Keratinocyte (primary cell): ENCODE measurements at regions not wholly inside any gene's neighbourhood (a gene's known extent, or its start where the extent isn't known, plus 50 kb on each side); places are given as distances from the start of the nearest gene placed in this dataset.
"Not testable (repeated sequence)": the region's sequence is repeated elsewhere in the genome, so short reads cannot be mapped to it uniquely, and the experiment has no call there.

Source experiments
- DNase-seq: peaks from one replicate; pipeline ENCODE4 v3.0.0-alpha.2; 2011; ENCODE audit warnings: low read depth, missing footprints, low spot score
- FAIRE-seq: peaks from 2 replicates; lab custom pipeline; 2011; peaks lifted over from hg19 to GRCh38; lab: Jason Lieb, UNC
- H2AFZ ChIP-seq: 2 replicates; pipeline ENCODE4 v1.6.0; 2012; ENCODE audit warnings: low read length, control low read depth, inconsistent platforms; ENCODE audit not compliant: control insufficient read depth
- H3K27ac ChIP-seq: 2 replicates; pipeline ENCODE4 v1.5.1; 2011; ENCODE audit warnings: low read length; ENCODE audit not compliant: control insufficient read depth, insufficient read depth
- H3K27me3 ChIP-seq: 3 replicates; pipeline ENCODE4 v1.6.0; 2011; ENCODE audit warnings: low read length; ENCODE audit not compliant: control insufficient read depth, insufficient read depth; ENCODE audit errors: extremely low read depth
- H3K36me3 ChIP-seq, 2 experiments: 2 replicates in 1 of 2; 3 replicates in 1 of 2; pipeline ENCODE4 v1.5.1; 2011; ENCODE audit warnings: low read length in 2 of 2, mild to moderate bottlenecking in 1 of 2; ENCODE audit not compliant: control insufficient read depth in 2 of 2, insufficient read depth in 2 of 2; ENCODE audit errors: extremely low read depth in 1 of 2
- H3K4me1 ChIP-seq: 3 replicates; pipeline ENCODE4 v1.5.1; 2011; ENCODE audit warnings: low read length; ENCODE audit not compliant: control insufficient read depth, insufficient read depth; ENCODE audit errors: extremely low read depth
- H3K4me2 ChIP-seq: 3 replicates; pipeline ENCODE4 v1.6.0; 2011; ENCODE audit warnings: low read depth, low read length; ENCODE audit not compliant: control insufficient read depth, insufficient read depth; ENCODE audit errors: extremely low read depth
- H3K4me3 ChIP-seq, 3 experiments: fragments of 200-600 bp in 1 of 3; sonication (generic) in 1 of 3; 2 replicates in 2 of 3; 3 replicates in 1 of 3; pipeline ENCODE4 v1.5.1; 2011 to 2016; ENCODE audit warnings: low read length in 3 of 3, mild to moderate bottlenecking in 3 of 3, control low read depth in 2 of 3, inconsistent platforms in 1 of 3, low read depth in 1 of 3, mixed read lengths in 1 of 3, mixed run types in 1 of 3, moderate library complexity in 1 of 3; ENCODE audit not compliant: control insufficient read depth in 2 of 3, insufficient read depth in 2 of 3; ENCODE audit errors: extremely low read depth in 1 of 3
- H3K79me2 ChIP-seq: 2 replicates; pipeline ENCODE4 v1.6.0; 2012; ENCODE audit warnings: low read length; ENCODE audit not compliant: control insufficient read depth, insufficient read depth
- H3K9ac ChIP-seq: 3 replicates; pipeline ENCODE4 v1.6.0; 2011; ENCODE audit warnings: low read length; ENCODE audit not compliant: control insufficient read depth, insufficient read depth; ENCODE audit errors: extremely low read depth
- H3K9me1 ChIP-seq: 3 replicates; pipeline ENCODE4 v1.6.0; 2011; ENCODE audit warnings: low read length; ENCODE audit not compliant: control insufficient read depth, insufficient read depth; ENCODE audit errors: extremely low read depth
- H3K9me3 ChIP-seq: 2 replicates; pipeline ENCODE4 v1.5.1; 2012; ENCODE audit warnings: low read depth, low read length; ENCODE audit not compliant: control insufficient read depth
- H4K20me1 ChIP-seq: 3 replicates; pipeline ENCODE4 v1.6.0; 2011; ENCODE audit warnings: low read length; ENCODE audit not compliant: control insufficient read depth, insufficient read depth; ENCODE audit errors: extremely low read depth
- EZH2 ChIP-seq: IDR thresholded peaks from one replicate; pipeline ENCODE4 v1.6.1; 2012; ENCODE audit warnings: inconsistent platforms, mild to moderate bottlenecking, low read length, moderate library complexity
- dilution Hi-C: fragments of 300-500 bp; cut with MboI; formaldehyde crosslinking; loops from one replicate; pipeline ENCODE4 v1.7.0; 2020; ENCODE audit warnings: low sequenced_read_pairs; ENCODE audit not compliant: extremely low pct_ligation_motif_present
- TF ChIP-seq, protein P1 (sequence below), 3 experiments: IDR thresholded peaks in 1 of 3; conservative IDR thresholded peaks in 1 of 3; optimal IDR thresholded peaks in 1 of 3; 2 replicates in 2 of 3; 3 replicates in 1 of 3; pipeline versions ENCODE3 to v1.5.1; 2011; ENCODE audit warnings: low read length in 3 of 3, mild to moderate bottlenecking in 3 of 3, moderate library complexity in 2 of 3, control low read depth in 1 of 3, inconsistent platforms in 1 of 3; ENCODE audit not compliant: insufficient read depth in 2 of 3; ENCODE audit errors: extremely low read depth in 1 of 3

GRCh38 chr10:108323274-108323798, 1158.8 kb upstream of the SORCS1 start:
- H3K36me3 ChIP-seq = no peaks in the 10 kb centered on the region
- DNase-seq = no peak
- H3K9ac ChIP-seq = no peak overlapping the region
- H3K4me2 ChIP-seq = no peak overlapping the region
- dilution Hi-C loops = no loop called here
- no peaks in the 10 kb centered on the region for H3K27me3 ChIP-seq
- no peaks in the 10 kb centered on the region for H3K9me3 ChIP-seq
- H4K20me1 ChIP-seq = no peaks in the 10 kb centered on the region
- H3K9me1 ChIP-seq = no peaks in the 10 kb centered on the region
- no peak for FAIRE-seq
- no peaks in the 10 kb centered on the region for H3K79me2 ChIP-seq
- TF ChIP-seq, protein P1, sequence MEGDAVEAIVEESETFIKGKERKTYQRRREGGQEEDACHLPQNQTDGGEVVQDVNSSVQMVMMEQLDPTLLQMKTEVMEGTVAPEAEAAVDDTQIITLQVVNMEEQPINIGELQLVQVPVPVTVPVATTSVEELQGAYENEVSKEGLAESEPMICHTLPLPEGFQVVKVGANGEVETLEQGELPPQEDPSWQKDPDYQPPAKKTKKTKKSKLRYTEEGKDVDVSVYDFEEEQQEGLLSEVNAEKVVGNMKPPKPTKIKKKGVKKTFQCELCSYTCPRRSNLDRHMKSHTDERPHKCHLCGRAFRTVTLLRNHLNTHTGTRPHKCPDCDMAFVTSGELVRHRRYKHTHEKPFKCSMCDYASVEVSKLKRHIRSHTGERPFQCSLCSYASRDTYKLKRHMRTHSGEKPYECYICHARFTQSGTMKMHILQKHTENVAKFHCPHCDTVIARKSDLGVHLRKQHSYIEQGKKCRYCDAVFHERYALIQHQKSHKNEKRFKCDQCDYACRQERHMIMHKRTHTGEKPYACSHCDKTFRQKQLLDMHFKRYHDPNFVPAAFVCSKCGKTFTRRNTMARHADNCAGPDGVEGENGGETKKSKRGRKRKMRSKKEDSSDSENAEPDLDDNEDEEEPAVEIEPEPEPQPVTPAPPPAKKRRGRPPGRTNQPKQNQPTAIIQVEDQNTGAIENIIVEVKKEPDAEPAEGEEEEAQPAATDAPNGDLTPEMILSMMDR (optimal IDR thresholded peaks at IDR 0.05 in 1 of 3, IDR thresholded peaks at IDR 0.05 in 1 of 3, conservative IDR thresholded peaks at IDR 0.05 in 1 of 3; ENCODE audit: extremely low read depth in 1 of 3, insufficient read depth in 2 of 3, low read length in 3 of 3) = no peak
- TF ChIP-seq EZH2 = no peak
- H3K4me3 ChIP-seq = no peak overlapping the region
- H3K4me1 ChIP-seq = no peaks in the 10 kb centered on the region
- no peak overlapping the region for H2AFZ ChIP-seq
- no peak overlapping the region for H3K27ac ChIP-seq

DNA sequence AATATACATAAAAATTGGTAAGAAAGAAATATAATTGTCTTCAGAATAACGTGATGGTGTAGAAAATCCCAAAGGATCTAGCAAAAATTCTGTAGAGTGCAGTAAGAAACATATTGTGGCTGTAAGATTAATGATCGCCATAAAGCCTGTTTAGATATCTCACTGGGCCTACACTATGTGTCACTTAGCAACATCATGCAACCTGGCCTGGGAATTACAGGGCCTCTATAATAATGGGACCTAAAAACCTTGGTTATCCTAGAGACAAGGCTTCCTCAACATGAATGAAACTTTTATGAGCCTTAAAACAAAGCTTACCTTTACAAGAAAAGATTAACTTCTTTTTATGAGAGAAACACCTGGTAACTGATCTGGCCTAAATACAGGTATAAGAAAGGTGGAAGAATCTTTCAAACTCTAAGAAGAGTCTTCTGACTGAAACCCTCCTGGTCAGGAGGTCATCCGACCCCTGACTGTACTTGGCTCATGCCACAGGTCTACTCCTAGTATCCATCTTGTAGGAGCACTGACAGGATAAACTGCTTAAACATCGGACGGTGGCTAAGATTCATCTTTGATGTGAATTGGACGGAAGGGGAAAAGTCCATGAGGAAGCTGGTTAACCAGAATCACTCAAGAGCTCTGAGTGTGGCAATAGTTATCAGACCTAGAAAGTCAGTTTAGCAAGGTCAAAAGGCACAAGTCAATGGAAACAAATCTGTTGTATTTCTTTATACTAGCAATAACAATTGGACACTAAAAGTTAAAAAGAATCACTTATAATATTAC, 1155.1 kb upstream of the SORCS1 start:
- TF ChIP-seq, protein P1 (optimal IDR thresholded peaks at IDR 0.05 in 1 of 3, IDR thresholded peaks at IDR 0.05 in 1 of 3, conservative IDR thresholded peaks at IDR 0.05 in 1 of 3; ENCODE audit: extremely low read depth in 1 of 3, insufficient read depth in 2 of 3, low read length in 3 of 3) = no peak
- no peak for TF ChIP-seq EZH2
- H3K9ac ChIP-seq = no peak overlapping the region
- no peaks in the 10 kb centered on the region for H3K27me3 ChIP-seq
- dilution Hi-C loops = no loop called here
- H3K9me1 ChIP-seq = no peaks in the 10 kb centered on the region
- DNase-seq = no peak
- no peaks in the 10 kb centered on the region for H3K9me3 ChIP-seq
- no peak overlapping the region for H3K4me2 ChIP-seq
- no peak overlapping the region for H2AFZ ChIP-seq
- no peak for FAIRE-seq
- no peaks in the 10 kb centered on the region for H4K20me1 ChIP-seq
- no peaks in the 10 kb centered on the region for H3K4me1 ChIP-seq
- H3K4me3 ChIP-seq = no peak overlapping the region
- no peaks in the 10 kb centered on the region for H3K36me3 ChIP-seq
- no peaks in the 10 kb centered on the region for H3K79me2 ChIP-seq
- H3K27ac ChIP-seq = no peak overlapping the region

- H3K36me3 ChIP-seq, H3K4me2 ChIP-seq, H3K27ac ChIP-seq, H3K9ac ChIP-seq, H3K4me1 ChIP-seq, FAIRE-seq, DNase-seq, H3K4me3 ChIP-seq, H3K9me1 ChIP-seq, H3K9me3 ChIP-seq, H2AFZ ChIP-seq, H4K20me1 ChIP-seq, dilution Hi-C loops, H3K27me3 ChIP-seq, H3K79me2 ChIP-seq: not testable (repeated sequence)
Measured at GRCh38 chr10:108315636-108316035, 1151.1 kb upstream of the SORCS1 start.
